ENCODE measurements at regions not wholly inside any gene's neighbourhood (a gene's known extent, or its start where the extent isn't known, plus 50 kb on each side); places are given as distances from the start of the nearest gene placed in this dataset.
"Not testable (repeated sequence)": the region's sequence is repeated elsewhere in the genome, so short reads cannot be mapped to it uniquely, and the experiment has no call there.

GRCh38 chr2:129798301-129798581 is 181.2 kb upstream of the RAB6C start:
- no peak for DNase-seq

- DNase-seq: no peak
These were observed 180.8 kb upstream of the RAB6C start for GRCh38 chr2:129798626-129799025.

GRCh38 chr2:129799036-129799958 is 180.2 kb upstream of the RAB6C start:
- DNase-seq: no peak

GRCh38 chr2:129800285-129800684 is 179.2 kb upstream of the RAB6C start:
- no peak for DNase-seq

GRCh38 chr2:129800686-129801085 is 178.8 kb upstream of the RAB6C start:
- DNase-seq: no peak

- no peak for DNase-seq
These were observed 177.9 kb upstream of the RAB6C start for GRCh38 chr2:129801575-129801974.

GRCh38 chr2:129802290-129802689 is 177.2 kb upstream of the RAB6C start:
- DNase-seq: no peak

- no peak for DNase-seq
These were observed 176.4 kb upstream of the RAB6C start for GRCh38 chr2:129803032-129803431.

- DNase-seq: no peak
These were observed 175.6 kb upstream of the RAB6C start for GRCh38 chr2:129803871-129804270.

- no peak for DNase-seq
These were observed 173.6 kb upstream of the RAB6C start for GRCh38 chr2:129805899-129806298.

GRCh38 chr2:129806317-129806716 is 173.1 kb upstream of the RAB6C start:
- no peak for DNase-seq

GRCh38 chr2:129806990-129807389 is 172.5 kb upstream of the RAB6C start:
- no peak for DNase-seq

GRCh38 chr2:129807642-129808338 is 171.7 kb upstream of the RAB6C start:
- not testable (repeated sequence) for DNase-seq

GRCh38 chr2:129810521-129810920 is 168.9 kb upstream of the RAB6C start:
- DNase-seq: no peak

GRCh38 chr2:129812071-129812470 is 167.4 kb upstream of the RAB6C start:
- DNase-seq: no peak

GRCh38 chr2:129812654-129813053 is 166.8 kb upstream of the RAB6C start:
- no peak for DNase-seq

GRCh38 chr2:129813404-129813803 is 166.1 kb upstream of the RAB6C start:
- DNase-seq: no peak

GRCh38 chr2:129816813-129817574 is 162.5 kb upstream of the RAB6C start:
- DNase-seq: no peak

GRCh38 chr2:129819855-129820254 is 159.6 kb upstream of the RAB6C start:
- DNase-seq: no peak

GRCh38 chr2:129820908-129821307 is 158.6 kb upstream of the RAB6C start:
- no peak for DNase-seq

- DNase-seq: no peak
These were observed 158.0 kb upstream of the RAB6C start for GRCh38 chr2:129821445-129821844.

- DNase-seq: no peak
These were observed 156.4 kb upstream of the RAB6C start for GRCh38 chr2:129823044-129823443.

- no peak for DNase-seq
These were observed 152.0 kb upstream of the RAB6C start for GRCh38 chr2:129827311-129828090.
